HG03108 (cell line): ENCODE measurements at regions not wholly inside any gene's neighbourhood (a gene's known extent, or its start where the extent isn't known, plus 50 kb on each side); places are given as distances from the start of the nearest gene placed in this dataset.

Experiments used
- ATAC-seq: cut with Tn5 transposase; IDR thresholded peaks from one replicate; pipeline ENCODE4 v1.9.1; 2021; ENCODE audit warnings: moderate library complexity; ENCODE audit not compliant: unreplicated experiment

- ATAC-seq = no peak
These were observed 143.9 kb upstream of the MGMT start for GRCh38 chr10:129322933-129323820.

GRCh38 chr10:129323879-129324278, 143.2 kb upstream of the MGMT start:
- ATAC-seq = no peak

- no peak for ATAC-seq
These were observed 141.1 kb upstream of the MGMT start for GRCh38 chr10:129325893-129326292.

GRCh38 chr10:129328546-129328945, 138.5 kb upstream of the MGMT start:
- no peak for ATAC-seq

- ATAC-seq = no peak
These were observed 137.5 kb upstream of the MGMT start for GRCh38 chr10:129329385-129330055.

- ATAC-seq = no peak
These were observed 136.8 kb upstream of the MGMT start for GRCh38 chr10:129330211-129330610.

- ATAC-seq = no peak
These were observed 135.7 kb upstream of the MGMT start for GRCh38 chr10:129331207-129331838.

GRCh38 chr10:129331839-129332220, 135.2 kb upstream of the MGMT start:
- no peak for ATAC-seq

GRCh38 chr10:129332476-129332875, 134.6 kb upstream of the MGMT start:
- ATAC-seq = no peak

- ATAC-seq = no peak
These were observed 133.3 kb upstream of the MGMT start for GRCh38 chr10:129333706-129334105.

- no peak for ATAC-seq
These were observed 132.8 kb upstream of the MGMT start for GRCh38 chr10:129334266-129334665.

GRCh38 chr10:129335396-129335795, 131.6 kb upstream of the MGMT start:
- no peak for ATAC-seq

GRCh38 chr10:129335942-129336341, 131.1 kb upstream of the MGMT start:
- no peak for ATAC-seq

- no peak for ATAC-seq
These were observed 127.8 kb upstream of the MGMT start for GRCh38 chr10:129339191-129339590.

GRCh38 chr10:129339841-129340240, 127.2 kb upstream of the MGMT start:
- ATAC-seq = no peak

- ATAC-seq = no peak
These were observed 126.0 kb upstream of the MGMT start for GRCh38 chr10:129341087-129341486.

- no peak for ATAC-seq
These were observed 124.7 kb upstream of the MGMT start for GRCh38 chr10:129342385-129342784.

- ATAC-seq = no peak
These were observed 123.9 kb upstream of the MGMT start for GRCh38 chr10:129343141-129343540.

GRCh38 chr10:129344103-129344502, 122.9 kb upstream of the MGMT start:
- ATAC-seq = no peak

- ATAC-seq = no peak
These were observed 122.2 kb upstream of the MGMT start for GRCh38 chr10:129344731-129345355.

GRCh38 chr10:129345763-129346162, 121.3 kb upstream of the MGMT start:
- ATAC-seq = no peak
